Neutrophil (primary cell): ENCODE measurements at regions not wholly inside any gene's neighbourhood (a gene's known extent, or its start where the extent isn't known, plus 50 kb on each side); places are given as distances from the start of the nearest gene placed in this dataset.
"Not testable (repeated sequence)": the region's sequence is repeated elsewhere in the genome, so short reads cannot be mapped to it uniquely, and the experiment has no call there.

Source experiments
- H3K27ac ChIP-seq: fragments of 200-600 bp; sonication (generic); 2 replicates; pipeline ENCODE4 v1.5.1; 2016; ENCODE audit warnings: mild to moderate bottlenecking, moderate library complexity
- H3K27me3 ChIP-seq: fragments of 200-600 bp; sonication (generic); 2 replicates; pipeline ENCODE4 v1.6.0; 2016; ENCODE audit warnings: mild to moderate bottlenecking
- H3K36me3 ChIP-seq: fragments of 200-600 bp; sonication (generic); 2 replicates; pipeline ENCODE4 v1.5.1; 2017
- H3K4me1 ChIP-seq, 2 experiments: fragments of 200-600 bp in 1 of 2; sonication (generic) in 1 of 2; 1 replicate in 1 of 2; 2 replicates in 1 of 2; pipeline versions ENCODE4 v1.5.1 to v1.6.1; 2013 to 2016; ENCODE audit warnings: low read depth in 1 of 2, low read length in 1 of 2, mild to moderate bottlenecking in 1 of 2, moderate library complexity in 1 of 2; ENCODE audit not compliant: control insufficient read depth in 1 of 2, insufficient read depth in 1 of 2
- H3K4me3 ChIP-seq, 2 experiments: fragments of 200-600 bp in 1 of 2; sonication (generic) in 1 of 2; 1 replicate in 1 of 2; 2 replicates in 1 of 2; pipeline ENCODE4 v1.5.1; 2013 to 2016; ENCODE audit warnings: low read depth in 1 of 2, low read length in 1 of 2, mild to moderate bottlenecking in 1 of 2, moderate library complexity in 1 of 2
- H3K9me3 ChIP-seq: fragments of 200-600 bp; sonication (generic); 2 replicates; pipeline ENCODE4 v1.5.1; 2016
- CTCF ChIP-seq: fragments of 200-600 bp; sonication (generic); IDR thresholded peaks from 2 replicates; pipeline ENCODE4 v1.5.1; 2016; ENCODE audit warnings: antibody characterized with exemption

DNA sequence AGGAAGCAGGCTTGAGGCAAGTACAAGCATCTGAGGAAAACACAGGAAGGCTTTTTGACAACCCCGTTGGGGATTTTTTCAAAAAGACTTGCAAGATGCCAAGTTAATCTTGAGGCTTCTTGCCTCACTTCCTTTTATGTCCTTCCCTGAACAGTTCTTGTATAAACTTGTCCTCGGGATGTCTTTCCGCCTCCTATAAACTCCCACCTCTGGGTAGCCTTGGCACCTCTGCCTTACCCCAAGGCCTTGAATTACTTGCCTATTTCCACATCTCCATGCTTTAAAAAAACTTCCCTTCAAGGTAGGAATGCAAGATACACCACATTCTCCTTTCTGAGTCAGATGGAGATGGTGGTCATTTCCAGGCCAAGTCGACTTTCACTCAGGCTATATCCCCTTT lies 106.4 kb upstream of the RBBP8 start:
- Histone ChIP-seq H3K4me3 (no peak overlapping the region), H3K4me1 (no peaks in the 10 kb centered on the region), H3K36me3 (no peaks in the 10 kb centered on the region), H3K27ac (no peak overlapping the region), H3K9me3 (peaks cover 7% of the 10 kb centered on the region), H3K27me3 (no peaks in the 10 kb centered on the region)
- no peak for TF ChIP-seq CTCF

DNA sequence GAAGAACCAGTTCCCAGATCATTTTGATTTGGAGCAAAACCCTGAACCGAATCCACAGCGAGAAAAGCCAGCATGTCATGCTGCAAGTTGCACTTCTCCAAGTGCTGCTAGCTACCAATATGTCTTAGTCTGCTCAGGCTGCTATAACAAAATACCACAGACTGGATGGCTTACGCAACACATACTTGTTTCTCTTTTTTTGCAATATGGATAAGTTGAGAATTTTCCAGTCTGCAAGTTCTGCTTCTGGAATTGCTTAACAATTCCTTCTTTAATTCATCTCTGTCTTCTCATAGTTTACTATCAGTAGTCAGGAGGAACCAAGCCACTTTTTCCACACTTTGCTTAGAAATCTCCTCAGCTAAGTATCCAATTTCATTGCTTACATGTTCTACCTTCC lies 105.9 kb upstream of the RBBP8 start:
- Histone ChIP-seq H3K27me3 (no peaks in the 10 kb centered on the region), H3K4me3 (no peak overlapping the region), H3K9me3 (peaks cover 7% of the 10 kb centered on the region), H3K4me1 (no peaks in the 10 kb centered on the region), H3K36me3 (no peaks in the 10 kb centered on the region), H3K27ac (no peak overlapping the region)
- TF ChIP-seq CTCF: no peak

DNA sequence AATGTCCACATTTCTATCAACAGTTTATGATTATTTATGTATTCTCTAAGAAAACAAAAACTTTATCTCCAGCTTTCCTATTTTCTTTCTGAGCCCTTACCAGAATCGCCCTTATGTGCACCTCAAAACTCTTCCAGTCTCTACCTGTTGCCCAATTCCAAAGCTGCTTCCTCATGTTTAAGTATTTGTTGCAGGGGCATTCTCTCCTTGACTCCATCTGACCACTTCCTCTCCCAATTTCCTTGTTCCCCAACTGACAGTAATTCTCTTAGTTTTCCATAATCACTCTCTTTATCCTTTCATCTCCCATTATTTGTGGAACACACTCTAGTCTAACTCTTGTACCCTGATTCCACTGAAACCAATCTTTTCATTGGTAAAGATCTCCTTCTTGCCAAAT lies 105.4 kb upstream of the RBBP8 start:
- Histone ChIP-seq H3K36me3 (no peaks in the 10 kb centered on the region), H3K27ac (no peak overlapping the region), H3K4me1 (no peaks in the 10 kb centered on the region), H3K9me3 (peaks cover 7% of the 10 kb centered on the region), H3K27me3 (no peaks in the 10 kb centered on the region), H3K4me3 (no peak overlapping the region)
- TF ChIP-seq CTCF: no peak

DNA sequence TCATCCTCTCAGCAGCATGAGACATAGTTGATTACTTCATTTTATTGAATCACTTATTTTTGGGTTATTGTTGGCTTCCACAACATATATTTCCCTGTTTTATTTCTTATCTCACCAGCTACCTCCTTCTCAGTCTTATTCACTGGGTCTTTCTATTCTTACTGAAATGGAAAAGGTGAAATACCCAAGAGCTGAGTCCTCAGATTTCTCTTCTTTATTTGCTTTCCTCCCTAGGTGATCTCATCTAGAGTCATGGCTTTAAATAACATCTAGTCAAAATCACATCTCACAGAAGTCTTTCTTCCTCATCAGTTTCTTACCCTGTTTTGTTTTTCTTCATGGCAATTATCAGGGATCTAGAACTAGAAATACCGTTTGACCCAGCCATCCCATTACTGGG lies 105.0 kb upstream of the RBBP8 start:
- Histone ChIP-seq H3K4me3 (no peak overlapping the region), H3K27me3 (no peaks in the 10 kb centered on the region), H3K9me3 (peaks cover 7% of the 10 kb centered on the region), H3K36me3 (no peaks in the 10 kb centered on the region), H3K4me1 (no peaks in the 10 kb centered on the region), H3K27ac (no peak overlapping the region)
- no peak for TF ChIP-seq CTCF

DNA sequence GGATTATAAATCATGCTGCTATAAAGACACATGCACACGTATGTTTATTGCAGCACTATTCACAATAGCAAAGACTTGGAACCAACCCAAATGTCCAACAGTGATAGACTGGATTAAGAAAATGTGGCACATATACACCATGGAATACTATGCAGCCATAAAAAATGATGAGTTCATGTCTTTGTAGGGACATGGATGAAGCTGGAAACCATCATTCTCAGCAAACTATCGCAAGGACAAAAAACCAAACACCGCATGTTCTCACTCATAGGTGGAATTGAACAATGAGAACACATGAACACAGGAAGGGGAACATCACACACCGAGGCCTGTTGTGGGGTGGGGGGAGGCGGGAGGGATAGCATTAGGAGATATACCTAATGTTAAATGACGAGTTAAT lies 104.5 kb upstream of the RBBP8 start:
- H3K27me3 ChIP-seq, H3K36me3 ChIP-seq, H3K9me3 ChIP-seq, H3K4me3 ChIP-seq, H3K27ac ChIP-seq, H3K4me1 ChIP-seq: not testable (repeated sequence)

GRCh38 chr18:22829781-22830180 lies 103.3 kb upstream of the RBBP8 start:
- Histone ChIP-seq H3K4me3 (no peak overlapping the region), H3K27ac (no peak overlapping the region), H3K36me3 (no peaks in the 10 kb centered on the region), H3K9me3 (peaks cover 7% of the 10 kb centered on the region), H3K27me3 (no peaks in the 10 kb centered on the region), H3K4me1 (no peaks in the 10 kb centered on the region)
- TF ChIP-seq CTCF: no peak
